H9 (cell line): ENCODE measurements at regions not wholly inside any gene's neighbourhood (a gene's known extent, or its start where the extent isn't known, plus 50 kb on each side); places are given as distances from the start of the nearest gene placed in this dataset.

Source experiments
- DNase-seq: peaks from one replicate; pipeline ENCODE4 v3.0.0-alpha.2; 2017
- H2AFZ ChIP-seq: one replicate; pipeline ENCODE4 v1.6.1; 2013; ENCODE audit warnings: mild to moderate bottlenecking, low read length, control low read depth, moderate library complexity
- H2AK5ac ChIP-seq: 2 replicates; pipeline ENCODE4 v1.6.1; 2013; ENCODE audit warnings: low read length, control low read depth, mixed read lengths; ENCODE audit not compliant: insufficient read length
- H2BK120ac ChIP-seq: one replicate; pipeline ENCODE4 v1.6.1; 2013; ENCODE audit warnings: low read depth, mild to moderate bottlenecking, low read length, control low read depth, inconsistent platforms; ENCODE audit not compliant: poor library complexity, severe bottlenecking
- H2BK12ac ChIP-seq: 2 replicates; pipeline ENCODE4 v1.6.1; 2013; ENCODE audit warnings: low read length, control low read depth, mixed read lengths, low read depth; ENCODE audit not compliant: insufficient read length
- H2BK15ac ChIP-seq: 2 replicates; pipeline ENCODE4 v1.6.1; 2013; ENCODE audit warnings: low read depth, low read length, control low read depth
- H2BK20ac ChIP-seq: one replicate; pipeline ENCODE4 v1.6.1; 2013; ENCODE audit warnings: low read depth, mild to moderate bottlenecking, low read length, control low read depth, inconsistent platforms; ENCODE audit not compliant: poor library complexity, severe bottlenecking
- H2BK5ac ChIP-seq: 2 replicates; pipeline ENCODE4 v1.6.1; 2013; ENCODE audit warnings: low read length, control low read depth, mixed read lengths; ENCODE audit not compliant: insufficient read length
- H3K14ac ChIP-seq: 2 replicates; pipeline ENCODE4 v1.6.1; 2013; ENCODE audit warnings: low read length, control low read depth; ENCODE audit not compliant: insufficient read depth
- H3K18ac ChIP-seq: 2 replicates; pipeline ENCODE4 v1.6.1; 2013; ENCODE audit warnings: low read depth, mild to moderate bottlenecking, mixed read lengths, low read length, control low read depth; ENCODE audit not compliant: insufficient read length
- H3K23ac ChIP-seq: 2 replicates; pipeline ENCODE4 v1.6.1; 2013; ENCODE audit warnings: low read length, control low read depth, mixed read lengths, low read depth; ENCODE audit not compliant: insufficient read length
- H3K23me2 ChIP-seq: 2 replicates; pipeline ENCODE4 v1.6.1; 2013; ENCODE audit warnings: low read depth, mild to moderate bottlenecking, mixed read lengths, low read length, control low read depth; ENCODE audit not compliant: insufficient read length, poor library complexity, severe bottlenecking
- H3K27ac ChIP-seq: 2 replicates; pipeline ENCODE4 v1.5.1; 2013; ENCODE audit warnings: low read length, control low read depth, mixed read lengths, low read depth; ENCODE audit not compliant: insufficient read length
- H3K27me3 ChIP-seq: 2 replicates; pipeline ENCODE4 v1.6.1; 2013; ENCODE audit warnings: low read length, control low read depth, inconsistent platforms; ENCODE audit not compliant: insufficient read depth
- H3K4ac ChIP-seq: 2 replicates; pipeline ENCODE4 v1.6.1; 2013; ENCODE audit warnings: low read depth, mild to moderate bottlenecking, control low read depth, inconsistent platforms, low read length, moderate library complexity
- H3K4me1 ChIP-seq: 2 replicates; pipeline ENCODE4 v1.6.1; 2013; ENCODE audit warnings: low read length, control low read depth, inconsistent platforms; ENCODE audit not compliant: insufficient read depth
- H3K4me2 ChIP-seq: 2 replicates; pipeline ENCODE4 v1.6.1; 2013; ENCODE audit warnings: low read length, control low read depth, mixed read lengths; ENCODE audit not compliant: insufficient read length, insufficient read depth
- H3K56ac ChIP-seq: 2 replicates; pipeline ENCODE4 v1.6.1; 2013; ENCODE audit warnings: low read depth, mild to moderate bottlenecking, mixed read lengths, low read length, control low read depth; ENCODE audit not compliant: insufficient read length
- H3K79me1 ChIP-seq: 2 replicates; pipeline ENCODE4 v1.6.1; 2013; ENCODE audit warnings: low read depth, mild to moderate bottlenecking, moderate library complexity, low read length, control low read depth, inconsistent platforms; ENCODE audit not compliant: insufficient read depth, poor library complexity, severe bottlenecking
- H3K79me2 ChIP-seq: 2 replicates; pipeline ENCODE4 v1.6.1; 2013; ENCODE audit warnings: low read length, control low read depth, inconsistent platforms; ENCODE audit not compliant: insufficient read depth
- H3K9ac ChIP-seq: 2 replicates; pipeline ENCODE4 v1.6.1; 2013; ENCODE audit warnings: low read length, control low read depth, mixed read lengths; ENCODE audit not compliant: insufficient read length; ENCODE audit errors: extremely low read depth
- H3K9me3 ChIP-seq: one replicate; pipeline ENCODE4 v1.6.1; 2013; ENCODE audit warnings: low read depth, low read length, inconsistent platforms; ENCODE audit not compliant: control insufficient read depth
- H3T11ph ChIP-seq: one replicate; pipeline ENCODE4 v1.6.1; 2013; ENCODE audit warnings: mild to moderate bottlenecking, low read length, control low read depth, inconsistent platforms
- H4K20me1 ChIP-seq: one replicate; pipeline ENCODE4 v1.6.1; 2013; ENCODE audit not compliant: control insufficient read depth, insufficient read length, insufficient read depth
- H4K5ac ChIP-seq: 2 replicates; pipeline ENCODE4 v1.6.1; 2013; ENCODE audit warnings: low read depth, mild to moderate bottlenecking, mixed read lengths, low read length, control low read depth; ENCODE audit not compliant: insufficient read length
- H4K8ac ChIP-seq: replicated peaks from 2 replicates; pipeline ENCODE4 v1.6.1; 2013; ENCODE audit warnings: low read length, control low read depth, mixed read lengths, low read depth; ENCODE audit not compliant: insufficient read length
- H4K91ac ChIP-seq: 2 replicates; pipeline ENCODE4 v1.6.1; 2013; ENCODE audit warnings: low read depth, mild to moderate bottlenecking, moderate library complexity, mixed read lengths, low read length, control low read depth; ENCODE audit not compliant: insufficient read length
- H3K27ac Mint-ChIP-seq, 3 experiments: 2 replicates in 2 of 3; 3 replicates in 1 of 3; pipeline ENCODE4 v1.8.0; 2020 to 2021; ENCODE audit warnings: mixed read lengths in 3 of 3, mild to moderate bottlenecking in 1 of 3, moderate library complexity in 1 of 3
- H3K27me3 Mint-ChIP-seq: 2 replicates; pipeline ENCODE4 v1.8.0; 2021; ENCODE audit warnings: low read depth, mild to moderate bottlenecking, moderate library complexity, mixed read lengths
- H3K36me3 Mint-ChIP-seq, 3 experiments: 2 replicates in 2 of 3; 3 replicates in 1 of 3; pipeline ENCODE4 v1.8.0; 2020 to 2021; ENCODE audit warnings: low read depth in 3 of 3, mixed read lengths in 3 of 3; ENCODE audit not compliant: insufficient read depth in 1 of 3
- H3K4me1 Mint-ChIP-seq, 2 experiments: 2 replicates each; pipeline ENCODE4 v1.8.0; 2020; ENCODE audit warnings: mixed read lengths in 2 of 2
- H3K4me3 Mint-ChIP-seq, 2 experiments: 2 replicates in 1 of 2; 3 replicates in 1 of 2; pipeline ENCODE4 v1.8.0; 2020 to 2021; ENCODE audit warnings: mild to moderate bottlenecking in 2 of 2, mixed read lengths in 2 of 2, moderate library complexity in 1 of 2
- H3K9me3 Mint-ChIP-seq, 2 experiments: 2 replicates in 1 of 2; 3 replicates in 1 of 2; pipeline ENCODE4 v1.8.0; 2020; ENCODE audit warnings: mild to moderate bottlenecking in 2 of 2, mixed read lengths in 2 of 2, moderate library complexity in 1 of 2
- WGBS: extraction: QIAGEN DNeasy Blood & Tissue Kit; methylation state at CpG from one replicate; pipeline ENCODE4 v1.1.7; 2013; ENCODE audit warnings: missing lambda C conversion rate, low lambda C conversion rate, mixed read lengths; ENCODE audit not compliant: insufficient read length; ENCODE audit errors: extremely low coverage; 5-methylcytosine and 5-hydroxymethylcytosine counted together
- TF ChIP-seq, protein P1 (sequence below): fragments of 200-600 bp; sonication (generic); conservative IDR thresholded peaks from 3 replicates; pipeline ENCODE4 v1.8.0; 2021; ENCODE audit warnings: antibody characterized with exemption, mild to moderate bottlenecking

DNA sequence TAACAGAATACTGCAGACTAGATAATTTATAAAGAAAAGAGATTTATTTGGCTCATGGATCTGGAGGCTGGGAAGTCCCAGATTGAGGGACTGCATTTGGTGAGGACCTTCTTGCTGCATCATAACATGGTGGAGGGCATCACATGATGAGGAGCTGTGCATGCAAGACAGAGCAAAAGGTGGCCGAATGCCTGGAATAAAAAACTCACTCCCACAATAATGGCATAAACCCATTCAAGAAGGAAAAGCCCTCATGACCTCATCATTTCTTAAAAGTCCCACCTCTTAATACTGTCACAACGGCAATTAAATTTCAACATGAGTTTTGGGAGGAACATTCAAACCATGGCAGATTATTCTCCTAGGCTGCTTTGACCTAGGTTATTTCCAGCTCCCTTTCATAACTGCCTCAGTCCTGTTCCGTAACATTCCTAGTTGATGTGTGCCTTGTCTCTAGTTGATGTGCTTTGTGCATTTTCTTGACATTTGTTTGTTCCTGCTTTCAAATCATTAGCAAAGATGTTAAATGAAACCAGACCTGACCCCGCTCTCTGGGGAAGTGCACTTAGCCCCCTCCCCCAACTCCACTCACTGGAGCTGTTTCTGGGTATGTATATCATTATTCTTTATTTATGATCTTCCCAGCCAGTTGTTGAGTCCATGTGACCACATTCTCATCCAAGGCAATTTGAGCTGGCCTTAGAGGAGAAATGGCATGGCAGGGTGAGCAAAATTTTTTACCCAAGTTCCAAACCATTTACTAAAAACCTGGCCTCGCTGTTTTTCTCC lies 148.5 kb downstream of the GDAP2 start:
- H3K4me3 Mint-ChIP-seq, result no peak overlapping the region
- no peak overlapping the region; a peak in 1 of 7 replicates for H3K27ac Mint-ChIP-seq

More for the DNA sequence above, 148.5 kb downstream of the GDAP2 start:
- H3K4ac ChIP-seq, result no peak overlapping the region
- 0 out of 2 replicates have a peak, but pooled peaks cover 2% of the 10 kb centered on the region for H3K27me3 Mint-ChIP-seq
- H4K20me1 ChIP-seq, result no peaks in the 10 kb centered on the region
- peaks cover 11 to 12% of the 10 kb centered on the region in 2 experiments for H3K4me1 Mint-ChIP-seq
- H3K23ac ChIP-seq, result no peak overlapping the region
- no peaks in the 10 kb centered on the region for H3K36me3 Mint-ChIP-seq
- H2BK20ac ChIP-seq, result no peak overlapping the region
- no peak overlapping the region for H3K27ac ChIP-seq
- H3K79me1 ChIP-seq, result no peaks in the 10 kb centered on the region
- H2BK120ac ChIP-seq, result no peak overlapping the region
- WGBS, result no CpG with 5 or more reads among the region's 5 CpGs
- no peak overlapping the region for H3K14ac ChIP-seq
- no peaks in the 10 kb centered on the region for H3K9me3 Mint-ChIP-seq
- no peak overlapping the region for H4K5ac ChIP-seq
- no peaks in the 10 kb centered on the region for H3K23me2 ChIP-seq
- H3K79me2 ChIP-seq, result no peaks in the 10 kb centered on the region
- no peak overlapping the region for H3K4me2 ChIP-seq
- no peaks in the 10 kb centered on the region for H3K9me3 ChIP-seq
- no peak overlapping the region for H3K56ac ChIP-seq
- H2BK5ac ChIP-seq, result no peak overlapping the region
- H2BK12ac ChIP-seq, result no peak overlapping the region
- H3T11ph ChIP-seq, result no peak overlapping the region
- H2AFZ ChIP-seq, result peak overlapping the region; percentile 45
- H3K27me3 ChIP-seq, result no peaks in the 10 kb centered on the region
- TF ChIP-seq, protein P1, sequence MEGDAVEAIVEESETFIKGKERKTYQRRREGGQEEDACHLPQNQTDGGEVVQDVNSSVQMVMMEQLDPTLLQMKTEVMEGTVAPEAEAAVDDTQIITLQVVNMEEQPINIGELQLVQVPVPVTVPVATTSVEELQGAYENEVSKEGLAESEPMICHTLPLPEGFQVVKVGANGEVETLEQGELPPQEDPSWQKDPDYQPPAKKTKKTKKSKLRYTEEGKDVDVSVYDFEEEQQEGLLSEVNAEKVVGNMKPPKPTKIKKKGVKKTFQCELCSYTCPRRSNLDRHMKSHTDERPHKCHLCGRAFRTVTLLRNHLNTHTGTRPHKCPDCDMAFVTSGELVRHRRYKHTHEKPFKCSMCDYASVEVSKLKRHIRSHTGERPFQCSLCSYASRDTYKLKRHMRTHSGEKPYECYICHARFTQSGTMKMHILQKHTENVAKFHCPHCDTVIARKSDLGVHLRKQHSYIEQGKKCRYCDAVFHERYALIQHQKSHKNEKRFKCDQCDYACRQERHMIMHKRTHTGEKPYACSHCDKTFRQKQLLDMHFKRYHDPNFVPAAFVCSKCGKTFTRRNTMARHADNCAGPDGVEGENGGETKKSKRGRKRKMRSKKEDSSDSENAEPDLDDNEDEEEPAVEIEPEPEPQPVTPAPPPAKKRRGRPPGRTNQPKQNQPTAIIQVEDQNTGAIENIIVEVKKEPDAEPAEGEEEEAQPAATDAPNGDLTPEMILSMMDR, result no peak
- no peak overlapping the region for H4K91ac ChIP-seq
- H2BK15ac ChIP-seq, result no peak overlapping the region
- no peak for DNase-seq
- H4K8ac ChIP-seq, result no peak overlapping the region
- H3K9ac ChIP-seq, result no peak overlapping the region
- H3K18ac ChIP-seq, result peak overlapping the region; percentile 64
- no peaks in the 10 kb centered on the region for H3K4me1 ChIP-seq
- H2AK5ac ChIP-seq, result no peak overlapping the region
